Left renal cortex interstitium (tissue), 4 donors: ENCODE measurements at regions not wholly inside any gene's neighbourhood (a gene's known extent, or its start where the extent isn't known, plus 50 kb on each side); places are given as distances from the start of the nearest gene placed in this dataset.

ENCODE experiments used
- DNase-seq, 4 donors: peaks; one replicate each; pipeline ENCODE4 v3.0.0-alpha.2; 2013; ENCODE audit warnings: low read depth in 4 of 4, low spot score in 2 of 4, missing footprints in 1 of 4

GRCh38 chr2:8267721-8268120 lies 414.1 kb upstream of the ID2 start:
- no peak for DNase-seq

- DNase-seq, result no peak
Measured at GRCh38 chr2:8268172-8268783, 413.6 kb upstream of the ID2 start.

GRCh38 chr2:8270699-8271098 lies 411.2 kb upstream of the ID2 start:
- no peak for DNase-seq

GRCh38 chr2:8271461-8271860 lies 410.4 kb upstream of the ID2 start:
- no peak for DNase-seq

GRCh38 chr2:8276026-8276425 lies 405.8 kb upstream of the ID2 start:
- DNase-seq, result no peak

GRCh38 chr2:8277921-8278571 lies 403.8 kb upstream of the ID2 start:
- no peak for DNase-seq

GRCh38 chr2:8278709-8279354 lies 403.0 kb upstream of the ID2 start:
- DNase-seq, result no peak

GRCh38 chr2:8279506-8279905 lies 402.4 kb upstream of the ID2 start:
- DNase-seq, result no peak

GRCh38 chr2:8281234-8281633 lies 400.6 kb upstream of the ID2 start:
- no peak for DNase-seq

GRCh38 chr2:8281950-8282857 lies 399.7 kb upstream of the ID2 start:
- DNase-seq, result no peak

- no peak for DNase-seq
Measured at GRCh38 chr2:8282858-8283252, 399.0 kb upstream of the ID2 start.

- no peak for DNase-seq
Measured at GRCh38 chr2:8285081-8285480, 396.8 kb upstream of the ID2 start.

GRCh38 chr2:8285898-8286297 lies 396.0 kb upstream of the ID2 start:
- no peak for DNase-seq

GRCh38 chr2:8288206-8288605 lies 393.6 kb upstream of the ID2 start:
- DNase-seq, result no peak

- DNase-seq, result no peak
Measured at GRCh38 chr2:8289111-8289510, 392.7 kb upstream of the ID2 start.

- DNase-seq, result no peak
Measured at GRCh38 chr2:8290771-8291352, 391.0 kb upstream of the ID2 start.

GRCh38 chr2:8296306-8296705 lies 385.6 kb upstream of the ID2 start:
- DNase-seq, result no peak

- no peak for DNase-seq
Measured at GRCh38 chr2:8297376-8298231, 384.3 kb upstream of the ID2 start.

GRCh38 chr2:8298783-8299182 lies 383.1 kb upstream of the ID2 start:
- DNase-seq, result no peak

- DNase-seq, result no peak
Measured at GRCh38 chr2:8300216-8300615, 381.6 kb upstream of the ID2 start.
